Panc1 (cell line): ENCODE measurements at regions not wholly inside any gene's neighbourhood (a gene's known extent, or its start where the extent isn't known, plus 50 kb on each side); places are given as distances from the start of the nearest gene placed in this dataset.

Experiments used
- ATAC-seq: fragments of 200-7000 bp; cut with Tn5 transposase; 2 replicates; pipeline ENCODE4 v1.9.1; 2020; ENCODE audit warnings: mild to moderate bottlenecking, moderate library complexity
- BruUV-seq: library from RNA; stranded (reverse); fragments of 400-500 nt; replicated peaks from 2 replicates; lab custom pipeline; 2021; lab: Mats Ljungman, UMichigan
- CTCF ChIA-PET: fragments of 300-600 bp; sonication (Branson Sonifier 250); formaldehyde crosslinking; loops from one replicate; lab custom pipeline; 2022; ENCODE audit warnings: antibody characterized with exemption; lab: Charles Lee
- POLR2A ChIA-PET: fragments of 300-600 bp; sonication (Branson Sonifier 250); formaldehyde crosslinking; loops from one replicate; lab custom pipeline; 2022; ENCODE audit warnings: antibody characterized with exemption; lab: Charles Lee
- DNase-seq: peaks from one replicate; pipeline ENCODE4 v3.0.0-alpha.2; 2010; ENCODE audit warnings: low read depth, low spot score
- H3K27ac ChIP-seq: 2 replicates; pipeline ENCODE4 v1.5.1; 2011; ENCODE audit warnings: mild to moderate bottlenecking, low read length, inconsistent platforms
- H3K27me3 ChIP-seq: fragments of 200-500 bp; sonication (Bioruptor generic); 2 replicates; pipeline ENCODE4 v1.6.0; 2014; ENCODE audit warnings: low read length, inconsistent platforms; ENCODE audit not compliant: control insufficient read depth, insufficient read depth
- H3K36me3 ChIP-seq: fragments of 200-500 bp; sonication (Bioruptor generic); 2 replicates; pipeline ENCODE4 v1.5.1; 2014; ENCODE audit warnings: inconsistent platforms, mild to moderate bottlenecking, low read length, moderate library complexity; ENCODE audit not compliant: control insufficient read depth, insufficient read depth
- H3K4me1 ChIP-seq: 2 replicates; pipeline ENCODE4 v1.5.1; 2011; ENCODE audit warnings: inconsistent platforms, mild to moderate bottlenecking, low read length, moderate library complexity; ENCODE audit not compliant: control insufficient read depth, insufficient read depth
- H3K4me3 ChIP-seq, 2 experiments: 2 replicates each; pipeline ENCODE4 v1.5.1; 2011 to 2012; ENCODE audit warnings: low read depth in 2 of 2, low read length in 2 of 2, mild to moderate bottlenecking in 2 of 2, inconsistent platforms in 1 of 2, moderate library complexity in 1 of 2
- H3K9me3 ChIP-seq: fragments of 200-500 bp; sonication (Bioruptor generic); 2 replicates; pipeline ENCODE4 v1.5.1; 2014; ENCODE audit warnings: low read depth, mild to moderate bottlenecking, inconsistent platforms, low read length, moderate library complexity; ENCODE audit not compliant: control insufficient read depth, insufficient read depth
- CTCF ChIP-seq: fragments of 450-650 bp; IDR thresholded peaks from 2 replicates; pipeline ENCODE4 v1.5.1; 2017; ENCODE audit warnings: mild to moderate bottlenecking
- POLR2AphosphoS5 ChIP-seq: IDR thresholded peaks from 2 replicates; pipeline ENCODE4 v1.6.1; 2012; ENCODE audit warnings: mild to moderate bottlenecking, low read depth, low read length, moderate library complexity
- REST ChIP-seq, 2 experiments: IDR thresholded peaks; 2 replicates each; pipeline ENCODE4 v1.6.1; 2011 to 2012; ENCODE audit warnings: low read depth in 2 of 2, control low read depth in 1 of 2, low read length in 1 of 2, mild to moderate bottlenecking in 1 of 2, moderate library complexity in 1 of 2; ENCODE audit not compliant: insufficient read depth in 1 of 2
- SIN3A ChIP-seq: IDR thresholded peaks from 2 replicates; pipeline ENCODE4 v1.6.1; 2012; ENCODE audit warnings: low read depth, mild to moderate bottlenecking, low read length, moderate library complexity, borderline replicate concordance; ENCODE audit not compliant: insufficient read depth
- TCF7L2 ChIP-seq: IDR thresholded peaks from 2 replicates; pipeline ENCODE4 v1.6.1; 2011; ENCODE audit warnings: mild to moderate bottlenecking, low read depth, low read length, inconsistent platforms
- in situ Hi-C: cut with HindIII; loops from 2 replicates; pipeline ENCODE4 v1.10.0; 2016; ENCODE audit warnings: low sequenced_read_pairs, low pct_unique_long_range_greater_than_20kb
- intact Hi-C: fragments of 100-400 bp; cut with micrococcal nuclease; formaldehyde crosslinking; loops from one replicate; pipeline ENCODE4 v1.10.0; 2022; ENCODE audit not compliant: unreplicated experiment

GRCh38 chr5:88389338-88390095 is 120.9 kb upstream of the TMEM161B start:
- intact Hi-C loops, result no loop called here

More at GRCh38 chr5:88389338-88390095, 120.9 kb upstream of the TMEM161B start:
- ATAC-seq, result no peak
- BruUV-seq, result no TSS peak
- Histone ChIP-seq H3K27me3 (no peaks in the 10 kb centered on the region), H3K36me3 (no peaks in the 10 kb centered on the region), H3K4me3 (no peak overlapping the region), H3K4me1 (no peaks in the 10 kb centered on the region), H3K27ac (no peak overlapping the region), H3K9me3 (no peaks in the 10 kb centered on the region)
- ChIA-PET CTCF (interaction anchor here (0.7 kb wide), 1 partner anchor 13 kb away, joined by 14 read pairs; no protein-coding TSS in a partner anchor), POLR2A (no interaction called here)
- no peak for DNase-seq
- TF ChIP-seq SIN3A (no peak), CTCF (no peak), TCF7L2 (no peak), POLR2AphosphoS5 (no peak), REST (IDR thresholded peaks at IDR 0.05; ENCODE audit: insufficient read depth in 1 of 2, low read depth in 2 of 2, low read length in 1 of 2) (no peak)
- in situ Hi-C loops, result no loop called here
